ENCODE measurements at regions not wholly inside any gene's neighbourhood (a gene's known extent, or its start where the extent isn't known, plus 50 kb on each side); places are given as distances from the start of the nearest gene placed in this dataset.

DNA sequence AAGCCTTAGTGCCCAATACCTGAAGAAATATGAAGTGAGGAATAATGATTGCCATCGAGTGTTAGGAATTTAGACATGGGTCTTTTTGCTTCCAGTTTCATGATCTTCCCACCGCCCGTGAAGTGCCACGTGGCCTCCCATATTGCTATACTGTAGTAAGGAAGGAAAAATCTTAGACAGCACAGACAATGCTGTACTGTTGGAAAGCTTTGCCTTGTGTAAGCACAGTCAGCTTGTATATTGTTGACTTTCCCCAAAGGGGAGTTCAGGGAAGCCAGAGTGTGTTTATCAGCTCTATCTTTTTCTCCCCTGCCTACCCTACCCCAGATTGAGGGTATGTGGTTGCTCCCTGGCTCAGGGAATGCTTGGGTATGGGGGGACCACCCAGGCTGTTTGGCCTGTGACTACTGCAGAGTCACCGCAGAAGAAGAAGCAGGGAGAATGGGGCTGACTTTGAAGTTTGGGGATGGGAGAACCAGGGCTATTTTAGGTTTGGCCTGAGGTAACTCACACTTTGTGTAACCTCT, 161.8 kb upstream of the MEF2C start:
- H3K4me3 ChIP-seq (ENCODE audit: low read length) = no peak overlapping the region
- DNase-seq (ENCODE audit: low read depth) = no peak
- TF ChIP-seq, protein P1, sequence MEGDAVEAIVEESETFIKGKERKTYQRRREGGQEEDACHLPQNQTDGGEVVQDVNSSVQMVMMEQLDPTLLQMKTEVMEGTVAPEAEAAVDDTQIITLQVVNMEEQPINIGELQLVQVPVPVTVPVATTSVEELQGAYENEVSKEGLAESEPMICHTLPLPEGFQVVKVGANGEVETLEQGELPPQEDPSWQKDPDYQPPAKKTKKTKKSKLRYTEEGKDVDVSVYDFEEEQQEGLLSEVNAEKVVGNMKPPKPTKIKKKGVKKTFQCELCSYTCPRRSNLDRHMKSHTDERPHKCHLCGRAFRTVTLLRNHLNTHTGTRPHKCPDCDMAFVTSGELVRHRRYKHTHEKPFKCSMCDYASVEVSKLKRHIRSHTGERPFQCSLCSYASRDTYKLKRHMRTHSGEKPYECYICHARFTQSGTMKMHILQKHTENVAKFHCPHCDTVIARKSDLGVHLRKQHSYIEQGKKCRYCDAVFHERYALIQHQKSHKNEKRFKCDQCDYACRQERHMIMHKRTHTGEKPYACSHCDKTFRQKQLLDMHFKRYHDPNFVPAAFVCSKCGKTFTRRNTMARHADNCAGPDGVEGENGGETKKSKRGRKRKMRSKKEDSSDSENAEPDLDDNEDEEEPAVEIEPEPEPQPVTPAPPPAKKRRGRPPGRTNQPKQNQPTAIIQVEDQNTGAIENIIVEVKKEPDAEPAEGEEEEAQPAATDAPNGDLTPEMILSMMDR (conservative IDR thresholded peaks at IDR 0.05; ENCODE audit: low read depth, low read length) = no peak

DNA sequence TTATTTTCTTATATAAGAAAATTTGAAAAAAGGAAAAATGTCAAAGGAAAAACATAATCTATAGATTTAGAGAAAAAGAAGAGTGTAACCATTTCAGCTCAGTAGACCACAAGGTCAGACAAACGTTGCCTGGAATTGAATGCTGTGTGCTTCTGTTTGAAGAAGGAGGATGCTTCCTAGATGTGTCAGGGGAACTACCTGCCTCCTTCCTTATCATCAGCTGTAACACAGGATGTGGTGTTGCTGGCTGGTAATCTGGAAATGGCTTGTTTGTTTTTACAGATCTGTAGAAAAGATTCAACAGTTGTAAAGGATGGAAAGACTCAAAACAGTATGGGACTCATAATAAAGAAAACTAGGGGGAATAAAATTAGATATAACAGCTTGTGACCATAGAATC, 160.7 kb upstream of the MEF2C start:
- TF ChIP-seq, protein P1 (conservative IDR thresholded peaks at IDR 0.05; ENCODE audit: low read depth, low read length) = no peak
- DNase-seq (ENCODE audit: low read depth) = no peak
- H3K4me3 ChIP-seq (ENCODE audit: low read length) = no peak overlapping the region

DNA sequence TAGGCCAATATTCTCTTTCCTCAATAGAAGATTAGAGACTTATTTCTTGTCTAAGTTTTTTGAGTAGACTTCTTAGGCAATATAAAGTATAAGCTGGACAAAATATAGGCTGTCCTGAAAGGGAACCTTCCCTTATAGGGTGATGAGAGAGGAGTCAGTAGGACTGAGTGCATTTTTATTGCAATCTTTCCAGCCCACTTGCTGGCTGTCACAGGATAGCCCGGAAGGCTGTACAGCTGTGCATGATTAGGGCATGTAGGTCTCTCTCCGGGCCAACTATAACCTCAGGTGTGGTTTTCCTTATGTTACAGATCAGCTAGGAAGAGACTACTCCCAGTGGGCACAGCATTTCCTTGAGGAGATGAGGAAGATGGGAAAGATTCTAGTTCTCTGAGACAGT, 159.8 kb upstream of the MEF2C start:
- TF ChIP-seq, protein P1 (conservative IDR thresholded peaks at IDR 0.05; ENCODE audit: low read depth, low read length) = no peak
- no peak for DNase-seq (ENCODE audit: low read depth)
- no peak overlapping the region for H3K4me3 ChIP-seq (ENCODE audit: low read length)

DNA sequence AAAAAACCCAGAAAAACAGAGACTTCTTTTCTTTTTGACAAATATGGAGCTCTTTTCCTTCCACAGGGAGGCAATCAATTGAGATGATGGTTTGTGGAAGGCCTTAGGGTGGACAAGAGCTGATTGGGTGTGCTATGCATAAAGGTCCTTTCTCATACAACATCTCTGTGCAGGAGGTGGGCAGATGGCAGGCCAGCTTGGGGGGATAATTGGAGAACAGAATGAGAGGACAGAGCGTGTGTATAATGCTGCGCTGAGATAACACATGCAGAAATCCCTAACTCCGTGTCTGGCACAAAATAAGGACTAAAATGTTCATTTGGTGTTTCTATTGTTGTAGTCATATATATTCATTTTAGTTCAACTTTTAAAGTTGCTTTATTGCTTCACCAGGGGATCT, 159.0 kb upstream of the MEF2C start:
- DNase-seq (ENCODE audit: low read depth) = no peak
- TF ChIP-seq, protein P1 (conservative IDR thresholded peaks at IDR 0.05; ENCODE audit: low read depth, low read length) = no peak
- H3K4me3 ChIP-seq (ENCODE audit: low read length) = no peak overlapping the region

DNA sequence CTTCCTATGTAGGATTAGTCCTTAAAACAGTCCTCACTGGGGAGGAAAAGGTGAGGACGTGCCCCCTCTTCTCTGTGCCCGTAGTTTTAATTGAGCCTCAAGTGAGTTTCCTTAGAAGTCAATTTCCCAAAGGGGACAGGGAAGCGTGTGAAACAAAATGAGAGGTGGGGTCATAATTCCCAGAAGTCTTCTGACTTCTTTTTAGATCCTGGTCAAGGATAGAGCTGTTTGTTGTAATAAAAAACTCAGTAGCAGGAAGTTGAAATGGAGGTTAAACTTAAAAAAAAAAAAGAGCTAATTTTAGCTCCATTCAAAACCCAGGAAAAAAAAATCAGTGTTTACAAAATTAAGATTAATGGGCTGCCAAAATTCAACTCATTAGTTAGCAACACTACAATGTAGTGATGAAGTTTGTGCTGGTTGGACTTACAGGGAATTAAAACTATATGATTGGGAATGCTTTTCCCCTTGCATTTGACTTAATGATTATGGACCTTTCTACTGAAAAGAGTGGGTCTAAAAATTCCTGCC, 158.3 kb upstream of the MEF2C start:
- no peak for DNase-seq (ENCODE audit: low read depth)
- TF ChIP-seq, protein P1 (conservative IDR thresholded peaks at IDR 0.05; ENCODE audit: low read depth, low read length) = no peak
- no peak overlapping the region for H3K4me3 ChIP-seq (ENCODE audit: low read length)

DNA sequence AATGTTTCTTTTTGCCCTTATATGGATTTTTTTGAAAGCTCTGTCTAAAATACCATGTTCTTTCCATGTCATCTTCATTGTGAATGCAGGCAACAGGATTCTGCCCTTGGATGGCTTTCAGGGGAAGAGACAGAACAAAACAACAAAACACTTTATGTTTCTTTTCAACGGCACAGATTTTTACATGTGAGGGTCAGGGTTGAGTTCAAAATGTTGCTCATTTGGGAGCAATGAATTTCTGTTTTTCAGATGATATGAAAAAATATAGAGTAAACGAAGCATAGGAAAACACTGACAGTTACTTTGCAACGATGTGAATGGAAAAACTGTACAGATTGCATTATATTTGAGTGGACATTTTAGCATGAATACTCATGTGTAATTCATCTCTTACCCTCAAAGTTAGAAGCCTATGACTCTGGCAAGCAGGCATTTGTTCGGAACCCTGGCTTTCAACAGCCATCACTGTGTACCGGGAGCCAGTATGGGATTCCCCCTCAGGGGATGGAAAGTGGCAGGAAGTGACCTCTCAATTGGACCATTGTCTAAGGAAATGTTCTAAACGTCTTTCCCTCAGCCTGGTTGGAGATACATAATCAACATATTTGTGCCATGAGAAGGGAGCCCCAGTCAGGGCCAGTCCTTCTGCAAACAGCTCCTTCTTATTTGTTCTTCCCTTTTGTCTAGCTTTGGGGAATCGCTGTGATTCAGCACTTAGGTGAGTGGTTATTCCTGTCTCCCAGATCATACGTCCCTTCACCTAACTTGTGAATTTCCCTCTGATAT, 153.9 kb upstream of the MEF2C start:
- H3K4me3 ChIP-seq (ENCODE audit: low read length) = no peak overlapping the region
- DNase-seq (ENCODE audit: low read depth) = no peak
- TF ChIP-seq, protein P1 (conservative IDR thresholded peaks at IDR 0.05; ENCODE audit: low read depth, low read length) = no peak

DNA sequence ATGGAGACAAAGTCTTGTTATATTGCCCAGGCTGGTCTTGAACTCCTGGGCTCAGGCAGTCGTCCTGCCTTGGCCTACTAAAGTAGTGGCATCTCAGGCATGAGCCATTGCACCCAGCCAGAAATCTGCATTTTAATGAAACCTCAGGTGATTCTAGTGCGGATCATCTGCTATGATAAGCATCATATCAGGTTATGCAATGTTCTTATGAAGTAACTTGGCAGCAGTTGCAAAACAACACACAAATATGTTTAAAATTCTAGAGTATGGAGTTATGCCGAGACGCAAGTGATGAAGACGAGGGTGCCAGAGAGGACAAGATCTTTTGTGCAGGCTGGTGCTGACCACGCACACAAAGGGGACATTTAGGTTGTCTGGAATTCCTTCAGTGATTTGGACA, 153.2 kb upstream of the MEF2C start:
- no peak overlapping the region for H3K4me3 ChIP-seq (ENCODE audit: low read length)
- DNase-seq (ENCODE audit: low read depth) = no peak
- TF ChIP-seq, protein P1 (conservative IDR thresholded peaks at IDR 0.05; ENCODE audit: low read depth, low read length) = no peak

All from retinal pigment epithelial cell (primary cell).